ENCODE measurements at regions not wholly inside any gene's neighbourhood (a gene's known extent, or its start where the extent isn't known, plus 50 kb on each side); places are given as distances from the start of the nearest gene placed in this dataset.

DNA sequence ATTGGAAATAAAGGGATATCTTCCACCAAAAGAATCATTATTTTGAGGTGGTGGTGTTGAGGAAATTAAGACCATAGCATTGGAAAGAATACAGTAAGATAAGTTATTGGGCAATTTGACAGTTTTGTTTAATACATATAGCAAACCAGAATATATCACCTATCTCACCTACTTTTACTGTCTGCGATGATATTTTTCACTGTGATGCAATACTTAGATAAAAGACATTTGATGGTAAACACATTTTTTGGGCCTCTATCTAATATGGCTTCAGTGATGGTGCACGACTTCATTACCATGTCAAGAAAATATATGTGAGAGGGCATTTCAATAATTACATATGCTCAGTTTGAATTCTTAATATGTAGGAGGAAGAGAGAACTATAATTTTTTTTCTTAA, 93.7 kb upstream of the MAGI2 start:
- TF ChIP-seq, protein P1, sequence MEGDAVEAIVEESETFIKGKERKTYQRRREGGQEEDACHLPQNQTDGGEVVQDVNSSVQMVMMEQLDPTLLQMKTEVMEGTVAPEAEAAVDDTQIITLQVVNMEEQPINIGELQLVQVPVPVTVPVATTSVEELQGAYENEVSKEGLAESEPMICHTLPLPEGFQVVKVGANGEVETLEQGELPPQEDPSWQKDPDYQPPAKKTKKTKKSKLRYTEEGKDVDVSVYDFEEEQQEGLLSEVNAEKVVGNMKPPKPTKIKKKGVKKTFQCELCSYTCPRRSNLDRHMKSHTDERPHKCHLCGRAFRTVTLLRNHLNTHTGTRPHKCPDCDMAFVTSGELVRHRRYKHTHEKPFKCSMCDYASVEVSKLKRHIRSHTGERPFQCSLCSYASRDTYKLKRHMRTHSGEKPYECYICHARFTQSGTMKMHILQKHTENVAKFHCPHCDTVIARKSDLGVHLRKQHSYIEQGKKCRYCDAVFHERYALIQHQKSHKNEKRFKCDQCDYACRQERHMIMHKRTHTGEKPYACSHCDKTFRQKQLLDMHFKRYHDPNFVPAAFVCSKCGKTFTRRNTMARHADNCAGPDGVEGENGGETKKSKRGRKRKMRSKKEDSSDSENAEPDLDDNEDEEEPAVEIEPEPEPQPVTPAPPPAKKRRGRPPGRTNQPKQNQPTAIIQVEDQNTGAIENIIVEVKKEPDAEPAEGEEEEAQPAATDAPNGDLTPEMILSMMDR (IDR thresholded peaks at IDR 0.05 in 4 of 5, conservative IDR thresholded peaks at IDR 0.05 in 1 of 5) = no peak
- no peak for TF ChIP-seq POLR2A (IDR thresholded peaks at IDR 0.05)

All from gastrocnemius medialis (tissue), 4 donors.